ENCODE measurements at regions not wholly inside any gene's neighbourhood (a gene's known extent, or its start where the extent isn't known, plus 50 kb on each side); places are given as distances from the start of the nearest gene placed in this dataset.
A peak's percentile ranks its signal among the peaks of the same experiment; 100 is the strongest.

- Histone ChIP-seq H3K9me2 (ENCODE audit: low read depth, low read length) (no peaks in the 10 kb centered on the region), H3K27ac (ENCODE audit: low read depth, low read length, poor library complexity, severe bottlenecking) (peak overlapping the region; percentile 99), H2AFZ (ENCODE audit: low read length) (0 out of 2 replicates have a peak overlapping the region, but pooled peaks have one; percentile 1)
These were observed 325.4 kb downstream of the DLEU7 start for GRCh38 chr13:50518131-50518530.

GRCh38 chr13:50518781-50519201, 324.7 kb downstream of the DLEU7 start:
- no peak overlapping the region for H3K4me3 ChIP-seq (ENCODE audit: low read depth, low read length, poor library complexity, severe bottlenecking)
- H3K9me3 ChIP-seq (ENCODE audit: low read length) = no peaks in the 10 kb centered on the region
- H4K20me1 ChIP-seq (ENCODE audit: insufficient read depth, low read length) = no peaks in the 10 kb centered on the region
- no peaks in the 10 kb centered on the region for H3K79me2 ChIP-seq (ENCODE audit: insufficient read depth, low read length)
- no peak overlapping the region for H3K4me2 ChIP-seq (ENCODE audit: low read length)
- peaks cover 96% of the 10 kb centered on the region for H3K4me1 ChIP-seq (ENCODE audit: insufficient read depth, low read length, severe bottlenecking)
- no peaks in the 10 kb centered on the region for H3K9me2 ChIP-seq (ENCODE audit: low read depth, low read length)
- no peak for TF ChIP-seq EZH2 (IDR thresholded peaks at IDR 0.05; ENCODE audit: borderline replicate concordance, low read length)
- TF ChIP-seq CTCF (IDR thresholded peaks at IDR 0.05; ENCODE audit: low read length) = no peak
- 0 out of 2 replicates have a peak overlapping the region, but pooled peaks have one; percentile 1 for H2AFZ ChIP-seq (ENCODE audit: low read length)
- H3K27ac ChIP-seq (ENCODE audit: low read depth, low read length, poor library complexity, severe bottlenecking) = peak overlapping the region; percentile 99
- no peaks in the 10 kb centered on the region for H3K36me3 ChIP-seq (ENCODE audit: insufficient read depth, low read length)
- no peak overlapping the region; the same call in 1 of the 2 replicates for H3K9ac ChIP-seq (ENCODE audit: low read length)
- H3K27me3 ChIP-seq (ENCODE audit: insufficient read depth, low read length) = no peaks in the 10 kb centered on the region
- H3F3A ChIP-seq (ENCODE audit: insufficient read depth, low read length) = no peaks in the 10 kb centered on the region

More at GRCh38 chr13:50518131-50518530, 325.4 kb downstream of the DLEU7 start:
- Histone ChIP-seq H3K36me3 (ENCODE audit: insufficient read depth, low read length) (no peaks in the 10 kb centered on the region), H4K20me1 (ENCODE audit: insufficient read depth, low read length) (no peaks in the 10 kb centered on the region), H3K4me2 (ENCODE audit: low read length) (no peak overlapping the region), H3F3A (ENCODE audit: insufficient read depth, low read length) (0 out of 2 replicates have a peak, but pooled peaks cover 4% of the 10 kb centered on the region), H3K27me3 (ENCODE audit: insufficient read depth, low read length) (no peaks in the 10 kb centered on the region), H3K9me3 (ENCODE audit: low read length) (no peaks in the 10 kb centered on the region), H3K4me1 (ENCODE audit: insufficient read depth, low read length, severe bottlenecking) (peaks cover 96% of the 10 kb centered on the region), H3K9ac (ENCODE audit: low read length) (peak overlapping the region; percentile 24; the same call in 1 of the 2 replicates), H3K79me2 (ENCODE audit: insufficient read depth, low read length) (no peaks in the 10 kb centered on the region), H3K4me3 (ENCODE audit: low read depth, low read length, poor library complexity, severe bottlenecking) (no peak overlapping the region)
- TF ChIP-seq CTCF (IDR thresholded peaks at IDR 0.05; ENCODE audit: low read length) (no peak), EZH2 (IDR thresholded peaks at IDR 0.05; ENCODE audit: borderline replicate concordance, low read length) (no peak)

- Histone ChIP-seq H3K4me3 (ENCODE audit: low read depth, low read length, poor library complexity, severe bottlenecking) (no peak overlapping the region), H3K9me2 (ENCODE audit: low read depth, low read length) (no peaks in the 10 kb centered on the region), H3K27me3 (ENCODE audit: insufficient read depth, low read length) (no peaks in the 10 kb centered on the region), H3K36me3 (ENCODE audit: insufficient read depth, low read length) (no peaks in the 10 kb centered on the region), H3K9ac (ENCODE audit: low read length) (no peak overlapping the region), H3K4me2 (ENCODE audit: low read length) (no peak overlapping the region), H2AFZ (ENCODE audit: low read length) (no peak overlapping the region), H3K27ac (ENCODE audit: low read depth, low read length, poor library complexity, severe bottlenecking) (peak overlapping the region; percentile 83), H3F3A (ENCODE audit: insufficient read depth, low read length) (no peaks in the 10 kb centered on the region), H3K9me3 (ENCODE audit: low read length) (no peaks in the 10 kb centered on the region), H3K79me2 (ENCODE audit: insufficient read depth, low read length) (no peaks in the 10 kb centered on the region), H3K4me1 (ENCODE audit: insufficient read depth, low read length, severe bottlenecking) (peaks cover 96% of the 10 kb centered on the region), H4K20me1 (ENCODE audit: insufficient read depth, low read length) (no peaks in the 10 kb centered on the region)
- TF ChIP-seq EZH2 (IDR thresholded peaks at IDR 0.05; ENCODE audit: borderline replicate concordance, low read length) = no peak
- TF ChIP-seq CTCF (IDR thresholded peaks at IDR 0.05; ENCODE audit: low read length) = no peak
These were observed 323.6 kb downstream of the DLEU7 start for GRCh38 chr13:50519866-50520265.

All from OCI-LY1 (cell line).